SK-N-SH treated with all-trans-retinoic acid at 6 μM for 48 hours (cell line): ENCODE measurements at regions not wholly inside any gene's neighbourhood (a gene's known extent, or its start where the extent isn't known, plus 50 kb on each side); places are given as distances from the start of the nearest gene placed in this dataset.

ENCODE experiments used
- ATAC-seq: fragments of 200-7000 bp; cut with Tn5 transposase; 3 replicates; pipeline ENCODE4 v1.9.1; 2020; ENCODE audit warnings: mild to moderate bottlenecking, moderate library complexity
- CREB5 ChIP-seq: fragments of 250-450 bp; sonication (Bioruptor Pico); IDR thresholded peaks from 2 replicates; pipeline ENCODE4 v1.5.1; 2020; ENCODE audit warnings: low read depth, mild to moderate bottlenecking, moderate library complexity
- CSDC2 ChIP-seq: fragments of 250-450 bp; sonication (Bioruptor Pico); IDR thresholded peaks from 2 replicates; pipeline ENCODE4 v1.5.0; 2020; ENCODE audit warnings: mild to moderate bottlenecking, moderate library complexity
- CSRNP3 ChIP-seq: fragments of 250-450 bp; sonication (Bioruptor Pico); IDR thresholded peaks from 2 replicates; pipeline ENCODE4 v1.5.1; 2021; ENCODE audit warnings: mild to moderate bottlenecking, moderate library complexity
- ESRRG ChIP-seq: fragments of 250-450 bp; sonication (Bioruptor Pico); IDR thresholded peaks from 2 replicates; pipeline ENCODE4 v1.6.1; 2021; ENCODE audit warnings: mild to moderate bottlenecking
- GLIS3 ChIP-seq: fragments of 250-450 bp; sonication (Bioruptor Pico); IDR thresholded peaks from 2 replicates; pipeline ENCODE4 v1.5.0; 2020; ENCODE audit warnings: mild to moderate bottlenecking, moderate library complexity
- ISL1 ChIP-seq: fragments of 250-450 bp; sonication (Bioruptor Pico); IDR thresholded peaks from 2 replicates; pipeline ENCODE4 v2.1.2; 2022; ENCODE audit warnings: mild to moderate bottlenecking, moderate library complexity
- OSR1 ChIP-seq: fragments of 250-450 bp; sonication (Bioruptor Pico); IDR thresholded peaks from 2 replicates; pipeline ENCODE4 v1.8.0; 2022; ENCODE audit warnings: moderate library complexity, mild to moderate bottlenecking, inconsistent platforms
- PPARA ChIP-seq: fragments of 250-450 bp; sonication (Bioruptor Pico); IDR thresholded peaks from 2 replicates; pipeline ENCODE4 v1.5.0; 2020; ENCODE audit warnings: mild to moderate bottlenecking, borderline replicate concordance
- RARB ChIP-seq: fragments of 250-450 bp; sonication (Bioruptor Pico); IDR thresholded peaks from 2 replicates; pipeline ENCODE4 v1.8.0; 2021; ENCODE audit warnings: mild to moderate bottlenecking, moderate library complexity
- SNAI2 ChIP-seq: fragments of 250-450 bp; sonication (Bioruptor Pico); IDR thresholded peaks from 2 replicates; pipeline ENCODE4 v1.5.0; 2020; ENCODE audit warnings: mild to moderate bottlenecking, moderate library complexity
- TCF4 ChIP-seq: fragments of 250-450 bp; sonication (Bioruptor Pico); IDR thresholded peaks from 2 replicates; pipeline ENCODE4 v1.8.0; 2021; ENCODE audit warnings: mild to moderate bottlenecking, moderate library complexity, borderline replicate concordance
- TOX ChIP-seq: fragments of 250-450 bp; sonication (Bioruptor Pico); IDR thresholded peaks from 2 replicates; pipeline ENCODE4 v1.8.0; 2021; ENCODE audit warnings: mild to moderate bottlenecking, moderate library complexity, borderline replicate concordance
- ZFP3 ChIP-seq: fragments of 250-450 bp; sonication (Bioruptor Pico); IDR thresholded peaks from 2 replicates; pipeline ENCODE4 v1.5.0; 2020; ENCODE audit warnings: mild to moderate bottlenecking, moderate library complexity
- ZFP30 ChIP-seq: fragments of 450-650 bp; formaldehyde crosslinking; IDR thresholded peaks from 2 replicates; pipeline ENCODE4 v1.5.0; 2022; ENCODE audit warnings: mild to moderate bottlenecking, moderate library complexity
- ZNF70 ChIP-seq: fragments of 450-650 bp; formaldehyde crosslinking; IDR thresholded peaks from 2 replicates; pipeline ENCODE4 v1.5.0; 2020; ENCODE audit warnings: mild to moderate bottlenecking, moderate library complexity
- TF ChIP-seq, protein P1 (sequence below): fragments of 250-450 bp; sonication (Bioruptor Pico); IDR thresholded peaks from 2 replicates; pipeline ENCODE4 v1.5.0; 2020; ENCODE audit warnings: mild to moderate bottlenecking, moderate library complexity
- TF ChIP-seq, protein P2 (sequence below): fragments of 250-450 bp; sonication (Bioruptor Pico); IDR thresholded peaks from 2 replicates; pipeline ENCODE4 v1.8.0; 2020; ENCODE audit warnings: mild to moderate bottlenecking, moderate library complexity, borderline replicate concordance
- TF ChIP-seq, protein P3 (sequence below): fragments of 250-450 bp; sonication (Bioruptor Pico); IDR thresholded peaks from 2 replicates; pipeline ENCODE4 v1.8.0; 2021; ENCODE audit warnings: low read depth, mild to moderate bottlenecking, moderate library complexity, borderline replicate concordance

DNA sequence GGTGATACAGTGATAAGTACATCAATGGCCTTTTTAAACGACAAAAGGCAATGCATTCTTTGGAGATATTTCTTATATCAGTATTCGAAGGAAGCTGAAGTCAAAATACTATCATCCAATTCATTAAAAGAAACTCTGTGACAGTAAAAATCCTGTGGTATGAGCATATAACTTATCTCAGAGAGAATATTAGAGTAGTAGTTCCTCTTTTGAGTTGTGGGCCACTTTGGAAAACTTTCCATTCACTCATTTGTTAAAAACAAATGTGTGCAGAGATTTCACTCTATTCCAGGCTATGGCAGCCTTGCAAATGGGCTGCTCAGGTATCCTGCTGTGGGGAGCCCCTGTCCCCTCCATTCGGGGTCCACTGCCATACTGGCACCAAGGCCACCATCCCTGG lies 55.3 kb upstream of the ZNF438 start:
- no peak for ATAC-seq

GRCh38 chr10:31087851-31088250 lies 56.2 kb upstream of the ZNF438 start:
- no peak for ATAC-seq
- no peak for TF ChIP-seq PPARA (CRISPR knock-in tag)
- TF ChIP-seq RARB (CRISPR knock-in tag): no peak
- TF ChIP-seq CSRNP3 (CRISPR knock-in tag): no peak
- TF ChIP-seq GLIS3: no peak
- TF ChIP-seq, protein P1, sequence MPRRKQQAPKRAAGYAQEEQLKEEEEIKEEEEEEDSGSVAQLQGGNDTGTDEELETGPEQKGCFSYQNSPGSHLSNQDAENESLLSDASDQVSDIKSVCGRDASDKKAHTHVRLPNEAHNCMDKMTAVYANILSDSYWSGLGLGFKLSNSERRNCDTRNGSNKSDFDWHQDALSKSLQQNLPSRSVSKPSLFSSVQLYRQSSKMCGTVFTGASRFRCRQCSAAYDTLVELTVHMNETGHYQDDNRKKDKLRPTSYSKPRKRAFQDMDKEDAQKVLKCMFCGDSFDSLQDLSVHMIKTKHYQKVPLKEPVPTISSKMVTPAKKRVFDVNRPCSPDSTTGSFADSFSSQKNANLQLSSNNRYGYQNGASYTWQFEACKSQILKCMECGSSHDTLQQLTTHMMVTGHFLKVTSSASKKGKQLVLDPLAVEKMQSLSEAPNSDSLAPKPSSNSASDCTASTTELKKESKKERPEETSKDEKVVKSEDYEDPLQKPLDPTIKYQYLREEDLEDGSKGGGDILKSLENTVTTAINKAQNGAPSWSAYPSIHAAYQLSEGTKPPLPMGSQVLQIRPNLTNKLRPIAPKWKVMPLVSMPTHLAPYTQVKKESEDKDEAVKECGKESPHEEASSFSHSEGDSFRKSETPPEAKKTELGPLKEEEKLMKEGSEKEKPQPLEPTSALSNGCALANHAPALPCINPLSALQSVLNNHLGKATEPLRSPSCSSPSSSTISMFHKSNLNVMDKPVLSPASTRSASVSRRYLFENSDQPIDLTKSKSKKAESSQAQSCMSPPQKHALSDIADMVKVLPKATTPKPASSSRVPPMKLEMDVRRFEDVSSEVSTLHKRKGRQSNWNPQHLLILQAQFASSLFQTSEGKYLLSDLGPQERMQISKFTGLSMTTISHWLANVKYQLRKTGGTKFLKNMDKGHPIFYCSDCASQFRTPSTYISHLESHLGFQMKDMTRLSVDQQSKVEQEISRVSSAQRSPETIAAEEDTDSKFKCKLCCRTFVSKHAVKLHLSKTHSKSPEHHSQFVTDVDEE (CRISPR knock-in tag): no peak
- no peak for TF ChIP-seq TOX (CRISPR knock-in tag)
- no peak for TF ChIP-seq TCF4 (CRISPR knock-in tag)
- TF ChIP-seq SNAI2 (CRISPR knock-in tag): no peak
- no peak for TF ChIP-seq CSDC2 (CRISPR knock-in tag)
- TF ChIP-seq, protein P2, sequence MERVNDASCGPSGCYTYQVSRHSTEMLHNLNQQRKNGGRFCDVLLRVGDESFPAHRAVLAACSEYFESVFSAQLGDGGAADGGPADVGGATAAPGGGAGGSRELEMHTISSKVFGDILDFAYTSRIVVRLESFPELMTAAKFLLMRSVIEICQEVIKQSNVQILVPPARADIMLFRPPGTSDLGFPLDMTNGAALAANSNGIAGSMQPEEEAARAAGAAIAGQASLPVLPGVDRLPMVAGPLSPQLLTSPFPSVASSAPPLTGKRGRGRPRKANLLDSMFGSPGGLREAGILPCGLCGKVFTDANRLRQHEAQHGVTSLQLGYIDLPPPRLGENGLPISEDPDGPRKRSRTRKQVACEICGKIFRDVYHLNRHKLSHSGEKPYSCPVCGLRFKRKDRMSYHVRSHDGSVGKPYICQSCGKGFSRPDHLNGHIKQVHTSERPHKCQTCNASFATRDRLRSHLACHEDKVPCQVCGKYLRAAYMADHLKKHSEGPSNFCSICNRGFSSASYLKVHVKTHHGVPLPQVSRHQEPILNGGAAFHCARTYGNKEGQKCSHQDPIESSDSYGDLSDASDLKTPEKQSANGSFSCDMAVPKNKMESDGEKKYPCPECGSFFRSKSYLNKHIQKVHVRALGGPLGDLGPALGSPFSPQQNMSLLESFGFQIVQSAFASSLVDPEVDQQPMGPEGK (CRISPR knock-in tag): no peak
- TF ChIP-seq, protein P3, sequence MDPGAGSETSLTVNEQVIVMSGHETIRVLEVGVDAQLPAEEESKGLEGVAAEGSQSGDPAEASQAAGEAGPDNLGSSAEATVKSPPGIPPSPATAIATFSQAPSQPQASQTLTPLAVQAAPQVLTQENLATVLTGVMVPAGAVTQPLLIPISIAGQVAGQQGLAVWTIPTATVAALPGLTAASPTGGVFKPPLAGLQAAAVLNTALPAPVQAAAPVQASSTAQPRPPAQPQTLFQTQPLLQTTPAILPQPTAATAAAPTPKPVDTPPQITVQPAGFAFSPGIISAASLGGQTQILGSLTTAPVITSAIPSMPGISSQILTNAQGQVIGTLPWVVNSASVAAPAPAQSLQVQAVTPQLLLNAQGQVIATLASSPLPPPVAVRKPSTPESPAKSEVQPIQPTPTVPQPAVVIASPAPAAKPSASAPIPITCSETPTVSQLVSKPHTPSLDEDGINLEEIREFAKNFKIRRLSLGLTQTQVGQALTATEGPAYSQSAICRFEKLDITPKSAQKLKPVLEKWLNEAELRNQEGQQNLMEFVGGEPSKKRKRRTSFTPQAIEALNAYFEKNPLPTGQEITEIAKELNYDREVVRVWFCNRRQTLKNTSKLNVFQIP (CRISPR knock-in tag): no peak
- TF ChIP-seq ISL1 (CRISPR knock-in tag): no peak
- no peak for TF ChIP-seq ZNF70 (CRISPR knock-in tag)
- no peak for TF ChIP-seq ZFP30 (CRISPR knock-in tag)
- TF ChIP-seq ZFP3: no peak

More for the DNA sequence above, 55.3 kb upstream of the ZNF438 start:
- TF ChIP-seq OSR1 (CRISPR knock-in tag) (no peak), TOX (CRISPR knock-in tag) (no peak), PPARA (CRISPR knock-in tag) (no peak), ESRRG (CRISPR knock-in tag) (no peak), CREB5 (CRISPR knock-in tag) (no peak)
- TF ChIP-seq, protein P3 (CRISPR knock-in tag): no peak
- TF ChIP-seq, protein P2 (CRISPR knock-in tag): no peak
